NCI-H82 treated with DMSO at 0.1 percent for 48 hours (cell line): ENCODE measurements at regions not wholly inside any gene's neighbourhood (a gene's known extent, or its start where the extent isn't known, plus 50 kb on each side); places are given as distances from the start of the nearest gene placed in this dataset.

Experiments
- DNase-seq: peaks from one replicate; lab custom pipeline; 2025; ENCODE audit not compliant: unreplicated experiment; lab: John Stamatoyannopoulos, UW

DNA sequence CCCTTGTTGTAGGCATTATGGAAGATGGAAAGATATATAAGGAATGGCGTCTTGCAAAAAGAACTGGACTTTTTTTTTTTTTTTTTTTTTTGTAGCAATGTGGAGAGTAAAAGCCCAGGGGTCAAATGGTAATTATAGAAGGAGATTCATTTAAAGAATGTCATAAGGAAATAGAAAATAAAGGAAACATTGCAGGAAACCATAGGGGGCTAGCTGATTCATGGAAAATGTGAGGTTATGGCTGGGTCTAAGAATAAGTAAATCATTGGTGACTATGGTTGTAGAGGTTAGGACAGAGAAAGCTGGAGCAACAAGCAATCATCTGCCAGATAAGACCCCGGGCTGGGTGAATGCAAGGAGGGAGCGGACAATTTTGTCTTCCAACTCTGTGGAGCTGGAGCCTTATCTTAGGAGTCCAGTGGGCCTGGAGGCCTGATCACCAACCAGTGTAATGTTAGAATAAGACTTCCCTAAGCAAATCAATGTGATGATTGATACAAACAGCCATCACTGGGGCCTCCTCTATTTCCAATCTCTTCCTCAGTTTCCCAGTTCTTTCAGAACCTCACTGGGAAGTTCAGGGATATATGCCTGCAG lies 201.2 kb upstream of the TNP1 start:
- no peak for DNase-seq

DNA sequence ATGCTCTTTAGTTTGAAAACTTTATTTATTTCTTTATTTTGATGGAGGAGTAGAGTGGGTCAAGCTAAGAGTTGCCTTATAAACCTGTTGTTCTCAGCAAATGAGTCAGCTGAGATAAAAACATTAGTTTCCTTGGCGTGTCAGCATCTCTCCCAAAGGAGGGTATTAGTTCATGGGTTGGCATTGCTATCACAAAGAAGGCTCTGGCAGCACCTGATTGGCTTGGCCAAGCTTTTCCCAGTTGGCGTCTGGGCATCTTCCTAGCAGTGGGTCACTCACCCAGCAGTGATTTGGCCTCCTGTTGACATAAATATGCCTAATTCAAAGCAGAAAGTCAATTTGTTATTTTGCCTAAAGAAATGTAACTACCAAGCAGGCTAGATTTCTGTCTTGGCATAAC lies 200.7 kb upstream of the TNP1 start:
- DNase-seq, result no peak

DNA sequence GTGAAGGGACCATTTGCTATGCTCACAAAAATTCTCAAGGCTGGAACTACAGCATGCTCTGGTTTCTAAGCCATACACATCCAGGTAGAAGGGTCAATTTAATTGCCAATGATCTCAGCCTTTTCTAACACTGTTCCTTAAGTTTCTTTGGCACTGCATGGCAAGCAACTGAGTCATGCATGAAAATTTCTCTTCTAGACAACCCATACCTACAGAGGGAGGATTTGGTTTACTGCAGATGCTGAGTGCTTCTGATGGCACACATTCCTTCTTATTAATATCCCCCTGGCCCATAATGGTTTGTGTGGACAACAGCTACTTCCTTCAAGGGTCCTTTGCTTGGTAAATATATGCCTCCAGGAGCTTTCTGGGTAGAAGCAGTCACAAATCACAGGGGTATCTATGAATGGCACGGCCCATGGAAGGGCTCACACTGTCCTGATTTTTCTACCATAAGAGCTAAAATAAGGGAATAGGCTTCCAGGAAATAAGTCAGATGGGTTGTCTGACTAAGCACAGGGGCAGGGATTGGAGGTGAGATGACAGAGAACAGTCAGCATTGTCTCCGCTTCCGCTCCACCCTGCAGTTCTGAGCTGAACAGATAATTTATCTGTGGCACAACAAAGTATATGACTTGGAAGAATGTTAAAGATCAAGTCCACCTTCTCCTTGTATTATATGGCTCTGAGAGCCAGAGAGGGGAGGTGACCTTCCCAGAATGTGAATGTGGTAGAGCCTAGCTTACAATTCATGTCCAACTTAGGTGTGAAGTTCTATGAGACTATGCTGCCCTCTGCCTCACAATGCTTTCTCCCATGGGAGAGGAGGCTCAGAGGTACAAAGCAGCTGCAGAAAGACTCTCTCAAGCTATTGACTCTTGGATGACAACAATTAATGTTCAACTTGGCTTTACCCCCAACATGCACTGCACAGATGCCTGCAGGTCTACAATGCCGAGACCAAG lies 199.2 kb upstream of the TNP1 start:
- no peak for DNase-seq

DNA sequence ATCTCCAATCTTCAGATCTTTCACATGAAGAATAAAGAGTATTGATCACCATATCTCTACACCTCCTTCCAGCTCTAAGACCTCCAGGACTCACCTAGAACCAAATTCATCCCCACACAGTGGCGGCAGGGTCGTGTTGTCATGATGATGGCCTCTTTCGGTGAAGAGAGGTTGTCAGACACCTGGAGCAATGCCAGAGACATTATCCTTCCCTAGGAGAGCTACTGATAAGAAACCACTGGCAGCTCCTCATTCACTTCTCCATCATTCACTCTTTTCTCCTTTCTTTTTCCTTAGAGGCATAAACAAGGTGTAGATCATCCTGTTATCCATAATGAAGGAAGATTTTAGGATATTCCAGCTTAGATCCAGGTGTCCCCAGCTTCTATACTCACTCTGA lies 197.9 kb upstream of the TNP1 start:
- no peak for DNase-seq

DNA sequence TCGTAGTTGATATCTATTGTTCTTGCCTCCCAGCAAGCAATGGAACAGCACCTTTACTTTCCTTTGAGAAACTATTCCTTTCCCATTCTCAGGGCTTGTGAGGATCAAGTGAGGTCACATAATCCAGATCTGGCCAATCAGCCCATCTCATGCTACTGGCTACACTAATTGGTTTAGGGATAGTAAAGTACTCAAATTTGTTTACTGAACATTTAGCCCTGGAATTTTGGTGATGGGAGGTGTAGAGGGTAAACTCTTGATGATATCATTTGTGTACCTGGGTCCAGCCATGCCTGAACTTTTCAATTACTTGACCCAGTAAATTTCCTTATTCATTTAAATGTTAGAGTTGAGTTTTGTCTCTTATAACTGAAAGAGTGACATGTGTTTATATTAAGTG lies 195.8 kb upstream of the TNP1 start:
- DNase-seq, result peak; percentile 96

DNA sequence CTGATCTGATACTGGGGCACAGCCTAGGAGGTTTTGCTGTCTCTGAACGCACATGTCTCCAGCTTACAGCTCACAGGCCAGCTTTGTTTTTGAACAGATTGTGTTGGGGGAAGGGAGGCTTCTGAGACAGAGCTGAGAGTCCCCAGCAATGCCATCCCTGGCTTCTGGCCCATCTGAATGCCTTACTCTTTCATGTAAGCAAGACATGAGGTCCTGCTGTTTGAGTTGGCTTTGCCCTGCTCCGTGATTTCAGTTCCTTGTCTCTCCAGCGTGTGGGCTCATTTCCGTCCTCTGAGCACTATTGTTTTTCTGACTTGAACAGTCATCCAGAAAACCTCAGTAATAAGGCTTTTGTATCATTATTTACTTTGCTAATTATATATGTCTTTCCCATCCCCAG lies 194.9 kb upstream of the TNP1 start:
- DNase-seq, result peak; percentile 94

DNA sequence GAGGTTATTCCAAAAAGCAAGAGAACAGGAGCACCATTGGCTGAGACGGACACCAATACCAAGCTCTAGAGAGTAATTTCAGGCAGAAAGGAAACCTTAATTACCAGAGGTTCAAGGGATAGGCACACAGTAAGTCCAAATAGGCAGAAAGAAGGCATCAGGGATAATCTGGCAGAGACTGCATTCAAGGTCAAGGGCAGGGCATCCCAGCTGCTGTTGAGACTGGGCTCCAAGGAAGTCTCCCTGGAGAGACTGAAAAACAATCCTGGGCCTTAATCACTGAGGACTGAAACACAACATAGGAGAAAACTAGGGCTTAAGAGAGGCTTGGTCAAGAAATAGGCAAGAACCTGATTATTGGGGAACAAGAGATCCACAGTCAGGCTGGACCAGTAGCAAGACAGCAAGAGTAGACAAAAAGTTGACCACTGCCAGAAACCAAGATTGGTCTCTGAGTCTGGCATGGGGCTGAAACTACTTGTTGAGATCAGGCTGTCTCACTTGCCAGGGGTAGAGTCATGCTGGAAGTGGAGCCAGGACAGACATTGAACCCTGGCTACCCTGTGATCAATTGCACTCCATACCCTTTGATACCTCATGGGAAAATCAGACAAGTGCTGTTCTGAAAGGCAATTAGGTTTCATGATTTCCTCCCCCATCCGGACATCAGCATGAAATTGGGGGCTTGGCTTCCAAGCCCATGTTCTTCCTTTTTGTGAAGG lies 193.2 kb upstream of the TNP1 start:
- DNase-seq, result no peak

DNA sequence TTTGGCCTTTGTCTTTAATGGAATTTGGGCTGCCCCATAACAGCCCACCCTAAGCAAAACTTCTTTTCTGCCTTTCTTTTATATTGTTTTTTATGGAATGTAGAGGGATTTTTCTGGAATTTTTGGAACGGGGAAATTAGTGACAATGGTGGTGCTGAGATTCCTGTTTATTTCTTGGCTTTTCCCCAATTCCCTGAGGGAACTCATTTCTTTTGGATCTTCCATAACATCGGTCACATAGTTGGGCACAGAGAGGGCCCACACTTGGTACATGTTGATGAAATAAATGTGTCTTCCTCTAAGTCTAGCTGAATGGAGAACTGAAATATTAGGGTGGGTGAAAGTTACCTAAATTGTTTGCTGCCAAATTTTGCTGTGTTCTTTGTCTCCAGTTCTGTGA lies 191.6 kb upstream of the TNP1 start:
- DNase-seq, result no peak

DNA sequence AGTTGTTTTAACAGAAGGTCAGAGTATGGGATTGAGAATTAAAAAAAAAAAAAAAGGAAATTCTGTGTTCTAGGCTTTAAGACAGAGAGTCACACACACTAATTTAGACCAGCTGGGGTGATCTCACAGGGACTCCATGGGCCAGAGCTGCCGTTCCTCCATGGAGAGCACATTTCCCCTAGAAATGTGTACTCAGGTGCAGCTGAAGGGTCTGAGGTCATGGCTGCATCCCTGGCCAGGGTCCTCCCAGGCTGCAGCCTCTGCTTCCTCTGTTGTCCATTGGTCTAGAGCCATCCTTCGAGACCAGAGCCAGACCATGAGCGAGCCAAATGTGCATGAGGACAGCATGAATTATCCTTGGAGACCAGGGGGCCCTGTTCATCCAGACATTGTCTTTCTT lies 190.1 kb upstream of the TNP1 start:
- no peak for DNase-seq

DNA sequence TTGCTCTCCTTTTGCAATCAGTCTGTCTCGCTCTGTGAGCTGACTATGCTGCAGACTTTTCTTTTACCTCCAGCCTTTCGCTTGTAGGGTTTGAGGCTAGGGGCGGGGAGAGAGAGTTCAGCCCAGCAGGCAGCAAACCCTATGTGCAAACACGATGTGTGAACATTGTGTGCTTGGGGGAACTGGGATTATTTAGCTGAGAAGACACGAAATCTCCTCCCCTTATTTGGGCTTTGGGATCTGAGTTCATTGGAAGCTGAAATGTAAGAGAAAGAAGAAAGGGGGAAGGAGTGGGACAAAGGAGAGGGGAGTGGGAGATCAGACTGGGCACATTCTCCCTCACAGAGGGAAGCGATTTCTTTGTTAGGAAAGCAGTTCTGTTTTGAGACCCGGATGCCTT lies 189.6 kb upstream of the TNP1 start:
- DNase-seq, result no peak

DNA sequence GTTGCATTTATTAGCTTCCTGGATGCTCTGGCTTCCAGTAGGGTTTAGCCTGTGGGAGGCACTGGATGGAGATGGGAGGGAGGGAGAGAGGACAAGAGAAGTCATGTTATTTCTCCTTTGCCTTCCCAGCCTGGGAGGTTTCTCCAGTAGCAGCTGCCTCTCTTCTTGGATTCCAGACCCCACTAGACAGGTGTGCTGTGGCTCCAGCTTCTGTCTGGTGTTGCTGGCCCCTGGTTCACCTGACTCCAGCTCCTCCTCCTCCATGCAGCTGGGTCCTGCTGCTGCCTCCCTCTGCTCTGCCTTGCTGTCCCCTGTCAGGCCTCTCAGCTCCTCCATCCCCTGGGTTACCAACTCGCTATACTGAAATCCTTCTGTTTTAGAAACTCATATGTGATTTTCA lies 188.9 kb upstream of the TNP1 start:
- no peak for DNase-seq

DNA sequence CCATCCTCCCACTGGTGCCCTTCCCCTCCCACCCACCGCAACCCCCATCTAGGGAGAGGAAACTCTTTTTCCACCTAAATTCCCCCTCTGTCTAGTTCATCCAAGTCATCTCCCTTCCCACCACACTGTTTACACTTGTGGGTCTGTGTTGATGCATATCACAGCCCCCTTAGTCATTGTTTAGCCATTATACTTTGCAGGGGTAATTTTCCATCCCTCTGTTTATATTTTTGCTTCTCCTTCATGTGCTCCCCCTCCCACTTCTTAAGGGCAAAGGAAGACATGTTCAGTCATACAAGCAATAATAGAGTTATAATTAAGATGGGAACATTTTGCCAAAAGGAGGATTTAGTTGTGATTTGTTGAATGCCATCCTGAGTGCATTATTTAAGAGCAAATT lies 187.8 kb upstream of the TNP1 start:
- DNase-seq, result no peak

DNA sequence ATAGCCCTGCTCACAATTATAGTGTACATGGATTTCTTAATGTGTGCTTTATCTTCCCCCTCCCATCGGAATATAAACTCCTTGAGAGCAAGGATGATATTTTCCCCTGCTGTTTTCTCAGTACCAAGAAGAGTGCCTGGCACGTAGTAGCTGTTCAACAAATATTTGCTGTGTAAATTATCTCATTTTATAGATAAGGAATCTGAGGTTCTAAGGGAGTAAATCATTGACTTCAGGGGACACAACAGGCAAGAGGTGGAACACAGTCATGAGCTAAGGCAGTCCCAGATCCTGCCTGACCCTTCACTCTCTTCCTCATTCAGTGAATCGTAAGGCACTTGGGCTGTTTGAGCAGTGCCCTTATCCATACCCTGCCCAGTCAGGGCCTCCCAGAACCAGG lies 187.3 kb upstream of the TNP1 start:
- DNase-seq, result no peak

DNA sequence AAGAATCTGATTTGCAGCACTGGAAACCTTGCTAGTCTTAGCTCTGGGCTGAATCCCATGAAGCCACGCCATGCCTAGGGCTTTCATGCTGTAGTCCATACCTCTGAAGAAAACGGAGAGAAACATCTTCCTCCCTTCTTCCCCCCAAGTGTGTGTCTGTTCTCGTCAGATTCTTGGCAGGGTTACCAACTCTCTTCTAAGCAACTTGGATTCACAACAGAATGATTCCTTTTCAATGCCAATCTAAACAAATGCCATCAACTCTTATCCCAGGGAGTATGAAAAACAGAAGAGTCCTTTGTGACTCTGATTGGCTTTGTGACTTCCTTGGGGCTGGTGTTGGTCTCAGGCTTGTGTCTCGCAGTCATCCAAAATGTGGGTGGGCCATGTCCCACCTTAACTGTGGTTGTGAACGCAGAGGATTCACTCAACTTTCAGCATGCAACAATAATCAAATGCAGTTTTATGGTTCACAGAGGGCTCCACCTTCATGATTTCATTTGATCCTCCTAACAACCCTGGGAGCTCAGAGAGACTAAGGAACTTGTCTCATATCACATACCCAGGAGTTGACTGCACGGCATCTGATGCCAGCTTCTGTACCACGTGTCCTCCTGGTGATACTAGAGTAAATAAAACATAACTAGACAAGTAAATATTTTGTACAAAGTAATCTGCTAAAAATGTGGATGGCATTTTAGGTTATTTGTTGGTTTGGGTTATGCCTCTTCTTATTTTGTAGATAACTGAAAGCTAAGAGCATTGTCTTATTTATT lies 186.0 kb upstream of the TNP1 start:
- DNase-seq, result no peak

DNA sequence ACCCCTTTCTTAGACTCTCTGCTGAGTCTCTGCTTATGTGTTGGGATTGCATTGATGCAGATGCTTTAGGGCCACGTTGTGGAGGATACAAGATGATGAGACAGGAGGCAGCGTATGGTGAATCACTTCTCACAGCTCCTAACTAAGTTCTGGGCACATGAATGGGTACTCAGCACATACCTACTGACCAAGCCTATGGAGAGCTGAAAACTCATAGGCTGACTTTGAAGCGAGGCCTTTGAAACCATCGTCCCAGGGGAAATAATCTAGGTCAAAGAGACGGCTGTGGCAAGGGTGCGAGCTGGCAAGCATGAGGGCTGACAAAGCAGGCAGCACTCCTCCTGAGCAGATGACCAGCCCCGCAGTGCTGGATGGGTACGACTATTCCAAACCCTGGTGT lies 180.2 kb upstream of the TNP1 start:
- no peak for DNase-seq

DNA sequence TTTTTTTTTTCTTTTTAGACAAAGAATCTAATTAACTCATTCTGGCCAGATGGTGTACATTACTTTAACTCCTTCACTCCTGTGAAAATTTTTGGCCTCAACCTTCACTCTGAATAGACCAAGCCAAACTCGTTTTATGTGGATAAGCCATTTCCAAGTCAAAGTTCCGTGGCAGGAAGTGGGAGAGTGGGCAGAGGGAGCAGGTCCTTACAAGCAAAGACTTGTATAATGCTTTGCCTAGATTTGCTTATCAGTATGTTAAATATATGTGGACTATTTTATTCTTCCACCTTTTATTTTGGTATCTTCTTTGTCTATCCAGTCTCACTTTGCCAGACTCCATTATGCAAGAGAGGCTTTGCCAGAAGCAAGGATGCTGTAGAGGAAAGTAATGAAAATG lies 178.1 kb upstream of the TNP1 start:
- no peak for DNase-seq

DNA sequence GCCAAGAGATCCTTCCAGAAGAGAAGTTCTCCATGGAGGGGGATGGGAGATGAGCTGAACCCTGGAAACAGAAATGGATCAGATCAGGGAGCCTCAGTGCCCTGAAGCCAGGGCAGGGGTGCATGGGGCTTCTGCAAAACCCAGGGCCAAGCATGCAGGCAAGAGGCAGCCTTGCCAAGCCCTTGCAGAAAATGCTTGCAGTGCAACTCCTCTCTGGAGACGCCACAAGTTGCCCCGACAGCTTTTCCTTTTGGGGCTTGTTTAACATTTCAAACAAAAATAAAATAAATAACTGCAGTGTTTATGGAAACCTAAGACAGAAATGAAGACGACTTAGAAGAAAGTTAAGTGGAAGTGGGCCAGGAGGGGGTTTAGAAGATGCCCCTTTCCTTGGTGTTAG lies 177.5 kb upstream of the TNP1 start:
- DNase-seq, result no peak

DNA sequence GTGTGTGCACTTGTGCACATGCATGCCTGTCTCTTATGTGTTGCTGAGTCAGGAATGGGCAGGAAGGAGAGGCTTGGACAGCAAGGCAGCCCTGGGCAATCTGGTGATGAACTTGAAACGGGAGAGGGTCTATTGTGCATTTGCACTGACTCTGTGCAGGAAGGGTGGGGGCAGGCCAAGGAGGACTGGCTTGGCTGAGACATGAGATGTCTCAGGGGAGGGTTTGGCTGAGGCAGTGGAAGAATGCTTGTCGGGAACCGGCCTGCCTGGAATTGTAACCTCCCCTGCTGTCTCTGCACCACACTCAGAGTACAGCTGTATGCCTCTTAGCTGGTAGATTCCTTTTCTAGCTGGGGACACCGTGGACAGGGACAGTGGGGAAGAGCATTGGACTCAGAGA lies 176.1 kb upstream of the TNP1 start:
- no peak for DNase-seq

DNA sequence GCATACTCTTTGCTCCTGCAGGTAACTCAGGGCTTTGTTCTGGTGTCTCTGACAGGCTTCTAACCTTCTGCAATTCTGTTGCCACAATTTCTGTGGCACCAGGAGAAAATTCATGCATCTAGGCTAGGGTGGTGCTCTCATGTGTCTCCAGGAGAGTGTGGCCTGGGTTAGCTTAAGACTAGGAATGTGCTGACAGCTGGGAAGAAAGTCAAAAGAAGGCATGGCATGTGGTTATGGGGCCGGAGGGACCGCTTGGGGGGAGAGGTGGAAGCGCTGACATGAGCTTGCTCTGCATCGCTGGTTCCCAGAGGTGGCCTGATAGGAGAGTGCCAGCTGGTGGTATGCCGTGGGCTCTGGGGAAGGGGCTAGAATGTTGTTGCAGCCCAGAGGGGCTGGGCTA lies 173.3 kb upstream of the TNP1 start:
- DNase-seq, result no peak

DNA sequence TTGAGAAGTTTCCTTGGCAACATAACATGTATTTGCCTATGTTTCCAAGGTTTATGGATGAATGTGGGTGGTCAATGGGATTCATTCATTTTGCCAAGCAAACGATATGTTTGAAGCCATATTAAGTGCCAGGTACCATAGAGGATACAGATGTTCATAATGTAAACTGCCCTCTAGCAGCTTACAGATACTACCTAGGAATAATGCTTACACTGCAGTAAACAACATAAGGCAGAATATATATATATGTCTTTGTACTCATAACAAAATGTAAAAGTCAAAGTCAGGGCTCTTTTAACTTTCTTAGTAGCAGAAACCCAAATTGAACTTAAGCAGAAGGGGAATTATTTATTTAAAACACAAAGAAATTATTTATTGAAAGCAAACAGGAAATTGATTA lies 171.6 kb upstream of the TNP1 start:
- DNase-seq, result no peak

DNA sequence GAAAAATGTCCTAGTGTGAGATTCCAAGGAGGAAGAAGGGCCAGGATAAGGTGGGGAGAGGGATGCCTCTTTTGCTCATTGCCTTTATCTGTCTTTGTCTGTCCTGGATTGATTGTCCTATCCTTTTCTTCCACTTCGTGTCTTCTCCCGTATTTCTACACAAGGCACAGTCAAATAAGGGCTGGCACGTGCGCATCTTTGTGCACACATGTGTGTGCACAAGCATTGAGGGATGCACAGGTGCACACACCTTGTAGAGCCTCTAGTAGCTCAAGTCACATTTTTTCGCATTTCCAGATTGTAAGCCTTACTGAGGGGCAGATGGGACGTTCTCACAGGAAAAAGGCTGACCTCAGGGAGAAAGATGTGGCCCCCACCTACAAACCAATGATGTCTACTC lies 170.2 kb upstream of the TNP1 start:
- no peak for DNase-seq
